WI38 (cell line): ENCODE measurements at regions not wholly inside any gene's neighbourhood (a gene's known extent, or its start where the extent isn't known, plus 50 kb on each side); places are given as distances from the start of the nearest gene placed in this dataset.

Source experiments
- H3K4me3 ChIP-seq: 2 replicates; pipeline ENCODE4 v1.5.1; 2011; ENCODE audit warnings: low read depth, mild to moderate bottlenecking, control low read depth, low read length
- CTCF ChIP-seq: IDR thresholded peaks from 2 replicates; pipeline ENCODE4 v1.5.1; 2012; ENCODE audit warnings: low read depth, mild to moderate bottlenecking, control low read depth, low read length

- H3K4me3 ChIP-seq = no peak overlapping the region
- no peak for TF ChIP-seq CTCF
Observed at GRCh38 chr14:89723930-89724627, 230.5 kb downstream of the EFCAB11 start.

GRCh38 chr14:89721956-89722355 is 232.6 kb downstream of the EFCAB11 start:
- H3K4me3 ChIP-seq = no peak overlapping the region

GRCh38 chr14:89720741-89721729 is 233.5 kb downstream of the EFCAB11 start:
- TF ChIP-seq CTCF = no peak
- no peak overlapping the region for H3K4me3 ChIP-seq

More at GRCh38 chr14:89721956-89722355, 232.6 kb downstream of the EFCAB11 start:
- no peak for TF ChIP-seq CTCF

- TF ChIP-seq CTCF = no peak
- H3K4me3 ChIP-seq = no peak overlapping the region
Observed at GRCh38 chr14:89720076-89720687, 234.3 kb downstream of the EFCAB11 start.

GRCh38 chr14:89719366-89720075 is 235.0 kb downstream of the EFCAB11 start:
- H3K4me3 ChIP-seq = no peak overlapping the region
- no peak for TF ChIP-seq CTCF

GRCh38 chr14:89708982-89709625 is 245.4 kb downstream of the EFCAB11 start:
- no peak for TF ChIP-seq CTCF
- H3K4me3 ChIP-seq = no peak overlapping the region
